DMS53 treated with DMSO at 0.1 percent for 48 hours (cell line): ENCODE measurements at regions not wholly inside any gene's neighbourhood (a gene's known extent, or its start where the extent isn't known, plus 50 kb on each side); places are given as distances from the start of the nearest gene placed in this dataset.
"Not testable (repeated sequence)": the region's sequence is repeated elsewhere in the genome, so short reads cannot be mapped to it uniquely, and the experiment has no call there.

Experiments used
- DNase-seq: peaks from one replicate; lab custom pipeline; 2025; ENCODE audit not compliant: unreplicated experiment; lab: John Stamatoyannopoulos, UW

GRCh38 chr13:46498650-46499049, 54.3 kb upstream of the LRCH1 start:
- DNase-seq, result no peak

- no peak for DNase-seq
Observed at GRCh38 chr13:46496086-46496485, 56.9 kb upstream of the LRCH1 start.

- no peak for DNase-seq
Observed at GRCh38 chr13:46495651-46496050, 57.3 kb upstream of the LRCH1 start.

- no peak for DNase-seq
Observed at GRCh38 chr13:46495066-46495465, 57.9 kb upstream of the LRCH1 start.

GRCh38 chr13:46492946-46493345, 60.0 kb upstream of the LRCH1 start:
- peak; percentile 18 for DNase-seq

GRCh38 chr13:46491641-46492040, 61.3 kb upstream of the LRCH1 start:
- no peak for DNase-seq

- DNase-seq, result not testable (repeated sequence)
Observed at GRCh38 chr13:46490713-46491112, 62.3 kb upstream of the LRCH1 start.

GRCh38 chr13:46490129-46490528, 62.8 kb upstream of the LRCH1 start:
- no peak for DNase-seq

- no peak for DNase-seq
Observed at GRCh38 chr13:46489586-46490023, 63.4 kb upstream of the LRCH1 start.

GRCh38 chr13:46487748-46488147, 65.2 kb upstream of the LRCH1 start:
- DNase-seq, result no peak

GRCh38 chr13:46486270-46486669, 66.7 kb upstream of the LRCH1 start:
- no peak for DNase-seq

- no peak for DNase-seq
Observed at GRCh38 chr13:46484561-46484960, 68.4 kb upstream of the LRCH1 start.

GRCh38 chr13:46481166-46481565, 71.8 kb upstream of the LRCH1 start:
- no peak for DNase-seq

GRCh38 chr13:46480131-46480530, 72.8 kb upstream of the LRCH1 start:
- DNase-seq, result no peak

GRCh38 chr13:46479691-46480090, 73.3 kb upstream of the LRCH1 start:
- no peak for DNase-seq

GRCh38 chr13:46479283-46479682, 73.7 kb upstream of the LRCH1 start:
- no peak for DNase-seq

- DNase-seq, result no peak
Observed at GRCh38 chr13:46478651-46479050, 74.3 kb upstream of the LRCH1 start.

- no peak for DNase-seq
Observed at GRCh38 chr13:46476174-46476573, 76.8 kb upstream of the LRCH1 start.

GRCh38 chr13:46475541-46475991, 77.4 kb upstream of the LRCH1 start:
- DNase-seq, result no peak

GRCh38 chr13:46473806-46474205, 79.2 kb upstream of the LRCH1 start:
- no peak for DNase-seq

GRCh38 chr13:46472384-46472783, 80.6 kb upstream of the LRCH1 start:
- no peak for DNase-seq

- DNase-seq, result not testable (repeated sequence)
Observed at GRCh38 chr13:46469699-46470098, 82.6 kb upstream of the RUBCNL start.

- no peak for DNase-seq
Observed at GRCh38 chr13:46468570-46469463, 81.8 kb upstream of the RUBCNL start.
